Kidney (tissue), 13 donors: ENCODE measurements at regions not wholly inside any gene's neighbourhood (a gene's known extent, or its start where the extent isn't known, plus 50 kb on each side); places are given as distances from the start of the nearest gene placed in this dataset.

ENCODE experiments used
- DNase-seq, 5 donors: peaks; one replicate each; pipeline ENCODE4 v3.0.0-alpha.2; 2013 to 2020
- FAIRE-seq: peaks from 2 replicates; lab custom pipeline; 2012; peaks lifted over from hg19 to GRCh38; lab: Jason Lieb, UNC
- H3K27ac ChIP-seq, 2 donors: one replicate each; pipeline ENCODE4 v1.7.0; 2013; ENCODE audit warnings: low read depth in 2 of 2, low read length in 2 of 2, inconsistent platforms in 1 of 2
- H3K27me3 ChIP-seq: one replicate; pipeline ENCODE4 v1.7.1; 2013; ENCODE audit warnings: low read length, inconsistent platforms; ENCODE audit not compliant: control insufficient read depth, insufficient read depth
- H3K36me3 ChIP-seq, 3 donors: one replicate each; pipeline versions ENCODE4 v1.7.0 to v1.7.1; 2013; ENCODE audit warnings: low read length in 3 of 3, control low read depth in 1 of 3, inconsistent platforms in 1 of 3; ENCODE audit not compliant: insufficient read depth in 3 of 3, control insufficient read depth in 2 of 3
- H3K4me1 ChIP-seq, 3 donors: one replicate each; pipeline versions ENCODE4 v1.7.0 to v1.7.1; 2013; ENCODE audit warnings: low read length in 3 of 3, inconsistent platforms in 1 of 3, low read depth in 1 of 3; ENCODE audit not compliant: control insufficient read depth in 2 of 3, insufficient read depth in 2 of 3
- H3K4me3 ChIP-seq, 3 donors: one replicate each; pipeline versions ENCODE4 v1.7.0 to v1.8.1; 2013; ENCODE audit warnings: low read length in 3 of 3, control low read depth in 1 of 3, inconsistent platforms in 1 of 3
- H3K9ac ChIP-seq, 3 donors: one replicate each; pipeline versions ENCODE4 v1.7.0 to v1.7.1; 2013; ENCODE audit warnings: low read length in 3 of 3, control low read depth in 1 of 3, inconsistent platforms in 1 of 3
- H3K9me3 ChIP-seq, 3 donors: one replicate each; pipeline versions ENCODE4 v1.7.0 to v1.7.1; 2013; ENCODE audit warnings: low read length in 3 of 3, control low read depth in 1 of 3, inconsistent platforms in 1 of 3; ENCODE audit not compliant: control insufficient read depth in 2 of 3, insufficient read depth in 1 of 3
- intact Hi-C: fragments of 100-400 bp; cut with DNase I; formaldehyde crosslinking; loops from one replicate; pipeline ENCODE4 v1.11.1; 2022
- TF ChIP-seq, protein P1 (sequence below): IDR thresholded peaks from 3 replicates; pipeline ENCODE4 v1.5.1; 2012; ENCODE audit warnings: mild to moderate bottlenecking, moderate library complexity, borderline replicate concordance; ENCODE audit not compliant: insufficient read depth; ENCODE audit errors: extremely low read depth
- donor health status: control.
- donor health status: control.
- donor health status: control.
- donor health status: control.
- donor health status: control.
- donor health status: DM: yes; HTN: yes; CAD: no.
- donor health status: Normal renal cell carcinoma (clear cell type).

DNA sequence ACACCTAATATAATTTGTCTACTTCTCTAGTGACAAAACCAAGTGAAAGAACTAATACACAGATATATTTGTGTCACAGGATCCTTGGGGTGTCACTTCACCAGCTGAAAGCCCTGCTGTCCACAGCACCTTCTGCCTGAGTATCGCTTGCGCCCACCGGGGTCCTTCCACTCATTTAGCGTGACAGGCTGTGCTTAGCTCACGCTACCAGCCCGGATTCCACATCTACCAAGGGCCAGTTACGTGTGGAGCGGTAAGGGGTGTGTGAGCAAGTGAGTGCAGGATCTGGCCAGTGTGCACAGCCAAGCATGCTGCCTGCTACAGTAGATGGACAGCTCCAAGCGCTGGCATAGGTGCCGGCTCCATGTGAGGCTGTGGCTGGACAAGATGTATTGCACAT, 810.9 kb downstream of the NSUN3 start:
- FAIRE-seq (no peak), DNase-seq (no peak)
- H3K36me3 ChIP-seq, result no peaks in the 10 kb centered on the region
- H3K9me3 ChIP-seq, result no peaks in the 10 kb centered on the region
- H3K9ac ChIP-seq, result no peak overlapping the region
- no peaks in the 10 kb centered on the region for H3K27me3 ChIP-seq
- no peak overlapping the region for H3K27ac ChIP-seq
- no peak overlapping the region for H3K4me3 ChIP-seq
- TF ChIP-seq, protein P1, sequence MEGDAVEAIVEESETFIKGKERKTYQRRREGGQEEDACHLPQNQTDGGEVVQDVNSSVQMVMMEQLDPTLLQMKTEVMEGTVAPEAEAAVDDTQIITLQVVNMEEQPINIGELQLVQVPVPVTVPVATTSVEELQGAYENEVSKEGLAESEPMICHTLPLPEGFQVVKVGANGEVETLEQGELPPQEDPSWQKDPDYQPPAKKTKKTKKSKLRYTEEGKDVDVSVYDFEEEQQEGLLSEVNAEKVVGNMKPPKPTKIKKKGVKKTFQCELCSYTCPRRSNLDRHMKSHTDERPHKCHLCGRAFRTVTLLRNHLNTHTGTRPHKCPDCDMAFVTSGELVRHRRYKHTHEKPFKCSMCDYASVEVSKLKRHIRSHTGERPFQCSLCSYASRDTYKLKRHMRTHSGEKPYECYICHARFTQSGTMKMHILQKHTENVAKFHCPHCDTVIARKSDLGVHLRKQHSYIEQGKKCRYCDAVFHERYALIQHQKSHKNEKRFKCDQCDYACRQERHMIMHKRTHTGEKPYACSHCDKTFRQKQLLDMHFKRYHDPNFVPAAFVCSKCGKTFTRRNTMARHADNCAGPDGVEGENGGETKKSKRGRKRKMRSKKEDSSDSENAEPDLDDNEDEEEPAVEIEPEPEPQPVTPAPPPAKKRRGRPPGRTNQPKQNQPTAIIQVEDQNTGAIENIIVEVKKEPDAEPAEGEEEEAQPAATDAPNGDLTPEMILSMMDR, result no peak
- intact Hi-C loops, result no loop called here
- no peaks in the 10 kb centered on the region for H3K4me1 ChIP-seq

GRCh38 chr3:94875149-94875548, 812.3 kb downstream of the NSUN3 start:
- Histone ChIP-seq H3K27ac (no peak overlapping the region), H3K36me3 (no peaks in the 10 kb centered on the region), H3K27me3 (no peaks in the 10 kb centered on the region), H3K4me1 (no peaks in the 10 kb centered on the region), H3K9ac (no peak overlapping the region), H3K9me3 (no peaks in the 10 kb centered on the region), H3K4me3 (no peak overlapping the region)
- DNase-seq (no peak), FAIRE-seq (no peak)
- intact Hi-C loops, result no loop called here
- TF ChIP-seq, protein P1, result no peak

GRCh38 chr3:94887065-94887464, 824.2 kb downstream of the NSUN3 start:
- no peaks in the 10 kb centered on the region for H3K9me3 ChIP-seq
- no peak overlapping the region for H3K9ac ChIP-seq
- H3K4me3 ChIP-seq, result no peak overlapping the region
- intact Hi-C loops, result no loop called here
- FAIRE-seq (no peak), DNase-seq (no peak)
- H3K36me3 ChIP-seq, result no peaks in the 10 kb centered on the region
- TF ChIP-seq, protein P1, result no peak
- H3K27ac ChIP-seq, result no peak overlapping the region
- H3K4me1 ChIP-seq, result no peaks in the 10 kb centered on the region
- no peaks in the 10 kb centered on the region for H3K27me3 ChIP-seq

DNA sequence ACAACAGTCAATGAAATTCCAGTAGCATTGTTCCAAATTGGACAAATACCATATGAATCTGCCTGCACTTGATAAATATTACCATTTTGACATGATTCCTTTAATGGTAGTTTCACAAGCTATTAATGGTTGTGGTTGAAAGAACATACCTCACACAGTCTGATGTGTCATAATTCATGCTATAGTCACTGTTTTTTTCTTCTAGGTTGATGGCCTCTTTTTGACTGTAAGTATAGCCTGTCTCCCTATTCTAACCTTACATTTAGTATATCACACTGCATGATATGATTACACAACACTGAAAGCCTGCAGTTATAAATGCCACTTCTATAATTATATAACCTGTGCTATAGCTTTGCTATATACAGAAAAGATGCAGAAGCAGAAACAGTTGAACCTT, 834.1 kb downstream of the NSUN3 start:
- no peak overlapping the region for H3K9ac ChIP-seq
- no peaks in the 10 kb centered on the region for H3K9me3 ChIP-seq
- no peak overlapping the region for H3K4me3 ChIP-seq

More for the DNA sequence above, 834.1 kb downstream of the NSUN3 start:
- Histone ChIP-seq H3K4me1 (no peaks in the 10 kb centered on the region), H3K27me3 (no peaks in the 10 kb centered on the region), H3K27ac (no peak overlapping the region), H3K36me3 (no peaks in the 10 kb centered on the region)
- TF ChIP-seq, protein P1, result no peak
- intact Hi-C loops, result no loop called here
- FAIRE-seq (no peak), DNase-seq (no peak)
